HFFc6 (cell line): ENCODE measurements at regions not wholly inside any gene's neighbourhood (a gene's known extent, or its start where the extent isn't known, plus 50 kb on each side); places are given as distances from the start of the nearest gene placed in this dataset.

Experiments used
- DNase-seq: peaks from one replicate; pipeline ENCODE4 v3.0.0-alpha.2; 2018
- H3K27ac Mint-ChIP-seq: 2 replicates; pipeline ENCODE4 v1.8.0; 2020; ENCODE audit warnings: mild to moderate bottlenecking, mixed read lengths
- H3K27me3 Mint-ChIP-seq: 2 replicates; pipeline ENCODE4 v1.8.0; 2021; ENCODE audit warnings: mild to moderate bottlenecking, moderate library complexity, mixed read lengths; ENCODE audit not compliant: insufficient read depth
- H3K36me3 Mint-ChIP-seq: 2 replicates; pipeline ENCODE4 v1.8.0; 2021; ENCODE audit warnings: low read depth, mixed read lengths
- H3K4me1 Mint-ChIP-seq: 2 replicates; pipeline ENCODE4 v1.8.0; 2020; ENCODE audit warnings: low read depth, mixed read lengths
- H3K4me3 Mint-ChIP-seq: 2 replicates; pipeline ENCODE4 v1.8.0; 2020; ENCODE audit warnings: mild to moderate bottlenecking, moderate library complexity, mixed read lengths
- H3K9me3 Mint-ChIP-seq: 2 replicates; pipeline ENCODE4 v1.8.0; 2020; ENCODE audit warnings: mild to moderate bottlenecking, mixed read lengths
- CTCF ChIP-seq: fragments of 200-600 bp; sonication (generic); IDR thresholded peaks from 2 replicates; pipeline ENCODE4 v1.5.0; 2021; ENCODE audit warnings: antibody characterized with exemption, mild to moderate bottlenecking

- Mint-ChIP-seq H3K27ac (no peak overlapping the region), H3K27me3 (no peaks in the 10 kb centered on the region), H3K9me3 (no peaks in the 10 kb centered on the region), H3K36me3 (no peaks in the 10 kb centered on the region), H3K4me1 (peaks cover 41% of the 10 kb centered on the region), H3K4me3 (no peak overlapping the region)
- no peak for DNase-seq
- no peak for TF ChIP-seq CTCF
These were observed 73.2 kb upstream of the PSMA6 start for GRCh38 chr14:35218963-35219362.

GRCh38 chr14:35220027-35220676 is 72.0 kb upstream of the PSMA6 start:
- no peaks in the 10 kb centered on the region for H3K27me3 Mint-ChIP-seq
- DNase-seq: no peak
- no peaks in the 10 kb centered on the region for H3K36me3 Mint-ChIP-seq
- H3K4me1 Mint-ChIP-seq: peaks cover 40% of the 10 kb centered on the region
- no peak for TF ChIP-seq CTCF
- H3K4me3 Mint-ChIP-seq: no peak overlapping the region
- no peak overlapping the region for H3K27ac Mint-ChIP-seq
- H3K9me3 Mint-ChIP-seq: no peaks in the 10 kb centered on the region

GRCh38 chr14:35220920-35221319 is 71.3 kb upstream of the PSMA6 start:
- Mint-ChIP-seq H3K27me3 (no peaks in the 10 kb centered on the region), H3K36me3 (no peaks in the 10 kb centered on the region), H3K4me1 (peaks cover 36% of the 10 kb centered on the region), H3K4me3 (no peak overlapping the region), H3K9me3 (no peaks in the 10 kb centered on the region), H3K27ac (no peak overlapping the region)
- DNase-seq: no peak
- TF ChIP-seq CTCF: no peak

- Mint-ChIP-seq H3K9me3 (no peaks in the 10 kb centered on the region), H3K36me3 (no peaks in the 10 kb centered on the region), H3K27ac (no peak overlapping the region; the same call in 1 of the 2 replicates), H3K4me1 (peaks cover 36% of the 10 kb centered on the region), H3K27me3 (no peaks in the 10 kb centered on the region), H3K4me3 (no peak overlapping the region)
- no peak for TF ChIP-seq CTCF
- DNase-seq: no peak
These were observed 70.7 kb upstream of the PSMA6 start for GRCh38 chr14:35221462-35221861.

GRCh38 chr14:35222324-35222723 is 69.9 kb upstream of the PSMA6 start:
- H3K9me3 Mint-ChIP-seq: no peaks in the 10 kb centered on the region
- DNase-seq: no peak

More at GRCh38 chr14:35222324-35222723, 69.9 kb upstream of the PSMA6 start:
- Mint-ChIP-seq H3K27me3 (no peaks in the 10 kb centered on the region), H3K27ac (no peak overlapping the region), H3K4me1 (peaks cover 36% of the 10 kb centered on the region), H3K4me3 (no peak overlapping the region), H3K36me3 (no peaks in the 10 kb centered on the region)
- no peak for TF ChIP-seq CTCF
